ENCODE measurements at regions not wholly inside any gene's neighbourhood (a gene's known extent, or its start where the extent isn't known, plus 50 kb on each side); places are given as distances from the start of the nearest gene placed in this dataset.

- no peak for TF ChIP-seq CTCF (IDR thresholded peaks at IDR 0.05)
- TF ChIP-seq EP300 (IDR thresholded peaks at IDR 0.05): no peak
Observed at GRCh38 chr7:94104301-94104700, 100.1 kb upstream of the BET1 start.
